Heart right ventricle (tissue), 16 donors: ENCODE measurements at regions not wholly inside any gene's neighbourhood (a gene's known extent, or its start where the extent isn't known, plus 50 kb on each side); places are given as distances from the start of the nearest gene placed in this dataset.

Experiments
- ATAC-seq, 8 donors: fragments of 200-7000 bp; cut with Tn5 transposase; one replicate each; pipeline ENCODE4 v1.9.1; 2020; ENCODE audit warnings: mild to moderate bottlenecking in 8 of 8, moderate library complexity in 8 of 8, moderate number of reproducible peaks in 1 of 8
- DNase-seq, 2 donors: peaks; one replicate each; pipeline ENCODE4 v3.0.0-alpha.2; 2020
- H3K27ac ChIP-seq, 10 donors: fragments of 200-600 bp; sonication (generic) in 2 of 10; one replicate each; pipeline versions ENCODE4 v1.5.0 to v1.8.0; 2020 to 2022; ENCODE audit warnings: mild to moderate bottlenecking in 3 of 10
- H3K27me3 ChIP-seq, 7 donors: fragments of 200-600 bp; one replicate each; pipeline ENCODE4 v1.8.0; 2021 to 2022; ENCODE audit warnings: mild to moderate bottlenecking in 2 of 7
- H3K36me3 ChIP-seq, 9 donors: fragments of 200-600 bp; sonication (generic) in 1 of 9; one replicate each; pipeline versions ENCODE4 v1.5.0 to v1.8.0; 2020 to 2022; ENCODE audit warnings: mild to moderate bottlenecking in 2 of 9
- H3K4me1 ChIP-seq, 9 donors: fragments of 200-600 bp; sonication (generic) in 1 of 9; one replicate each; pipeline versions ENCODE4 v1.5.0 to v1.8.0; 2020 to 2022; ENCODE audit warnings: mild to moderate bottlenecking in 4 of 9
- H3K4me3 ChIP-seq, 10 donors: fragments of 200-600 bp; sonication (generic) in 2 of 10; one replicate each; pipeline versions ENCODE4 v1.5.0 to v1.8.0; 2020 to 2022; ENCODE audit warnings: mild to moderate bottlenecking in 7 of 10, moderate library complexity in 2 of 10
- H3K9me3 ChIP-seq, 11 donors: fragments of 200-600 bp in 10 of 11; sonication (generic) in 2 of 11; one replicate each; pipeline versions ENCODE4 v1.5.0 to v1.8.0; 2013 to 2022; ENCODE audit warnings: mild to moderate bottlenecking in 2 of 11, control low read depth in 1 of 11, moderate library complexity in 1 of 11
- WGBS, 2 donors: extraction: QIAGEN DNeasy Blood & Tissue Kit; methylation state at CpG; one replicate each; pipeline ENCODE4 v1.1.7; 2013; ENCODE audit warnings: inconsistent platforms in 1 of 2; 5-methylcytosine and 5-hydroxymethylcytosine counted together
- intact Hi-C, 10 donors: fragments of 100-400 bp; cut with DNase I; formaldehyde crosslinking; loops; one replicate each; pipeline versions ENCODE4 v1.11.1 to v1.14.2; 2022
- TF ChIP-seq, protein P1 (sequence below), 9 donors: fragments of 200-600 bp; sonication (generic) in 2 of 9; IDR thresholded peaks; one replicate each; pipeline versions ENCODE4 v1.5.0 to v1.8.0; 2021 to 2022; ENCODE audit warnings: antibody characterized with exemption in 9 of 9, mild to moderate bottlenecking in 5 of 9, moderate library complexity in 1 of 9
- donor health status: Arrhythmogenic right ventricular cardiomyopathy.
- donor health status: ischemic (EF 13 %, LVEDD 7.1; RV severe dilation, severe dysfunction).
- donor health status: healthy with polysubstance abuse.
- donor health status: DM: no; HTN: yes; CAD: no.
- donor health status: DM: no; HTN: no; CAD: no.
- donor health status: ischemic (EF 25% LVEDD 6.9; RV normal size, moderate dysfunction).
- donor health status: ischemic (EF 25% LVEDD 5.7; RV mildly dilated, moderate dysfunction).
- donor health status: healthy.
- donor health status: DM: yes; HTN: yes; CAD: no.
- donor health status: Ischemic cardiomyopathy.
- donor health status: ischemic (EF 35%, LVEDD 5.7; RV mildly dilated, moderate dysfunction).
- donor health status: nonischemic (EF 11% LVEDD 7.7; RV severe dilation, severe dysfunction).
- donor health status: DM: yes; HTN: yes; CAD: no.
- donor health status: PGD.
- donor health status: ischemic (EF 29% LVEDD 5.4; RV normal size, mild dysfunction).
- donor health status: nonischemic (EF 23%, LVEDD 6.1; RV moderate dilation, normal function).

DNA sequence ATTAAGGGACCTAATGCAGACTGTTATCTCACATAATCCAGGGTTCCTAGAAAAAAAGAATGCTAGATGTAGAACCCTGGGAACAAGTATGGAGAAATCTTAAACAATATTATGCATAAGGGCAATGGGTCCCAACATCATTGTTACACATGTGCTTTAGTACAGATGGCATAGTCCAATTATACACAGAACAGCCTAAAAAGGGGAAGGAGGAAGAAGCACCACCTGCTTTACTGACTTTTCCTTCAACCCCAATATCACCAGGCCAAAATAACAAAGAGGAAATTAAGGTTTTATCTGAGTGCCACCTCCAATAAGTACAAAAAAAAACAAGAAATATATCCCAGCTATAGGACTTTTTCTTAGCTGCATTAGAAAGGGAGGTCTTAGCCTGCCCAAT, 211.9 kb downstream of the RPS4Y2 start:
- H3K9me3 ChIP-seq: no peaks in the 10 kb centered on the region
- no peaks in the 10 kb centered on the region for H3K36me3 ChIP-seq
- ATAC-seq (no peak), DNase-seq (no peak)
- no peaks in the 10 kb centered on the region for H3K4me1 ChIP-seq
- H3K27ac ChIP-seq: no peak overlapping the region
- H3K4me3 ChIP-seq: no peak overlapping the region
- TF ChIP-seq, protein P1, sequence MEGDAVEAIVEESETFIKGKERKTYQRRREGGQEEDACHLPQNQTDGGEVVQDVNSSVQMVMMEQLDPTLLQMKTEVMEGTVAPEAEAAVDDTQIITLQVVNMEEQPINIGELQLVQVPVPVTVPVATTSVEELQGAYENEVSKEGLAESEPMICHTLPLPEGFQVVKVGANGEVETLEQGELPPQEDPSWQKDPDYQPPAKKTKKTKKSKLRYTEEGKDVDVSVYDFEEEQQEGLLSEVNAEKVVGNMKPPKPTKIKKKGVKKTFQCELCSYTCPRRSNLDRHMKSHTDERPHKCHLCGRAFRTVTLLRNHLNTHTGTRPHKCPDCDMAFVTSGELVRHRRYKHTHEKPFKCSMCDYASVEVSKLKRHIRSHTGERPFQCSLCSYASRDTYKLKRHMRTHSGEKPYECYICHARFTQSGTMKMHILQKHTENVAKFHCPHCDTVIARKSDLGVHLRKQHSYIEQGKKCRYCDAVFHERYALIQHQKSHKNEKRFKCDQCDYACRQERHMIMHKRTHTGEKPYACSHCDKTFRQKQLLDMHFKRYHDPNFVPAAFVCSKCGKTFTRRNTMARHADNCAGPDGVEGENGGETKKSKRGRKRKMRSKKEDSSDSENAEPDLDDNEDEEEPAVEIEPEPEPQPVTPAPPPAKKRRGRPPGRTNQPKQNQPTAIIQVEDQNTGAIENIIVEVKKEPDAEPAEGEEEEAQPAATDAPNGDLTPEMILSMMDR (IDR thresholded peaks at IDR 0.05): no peak
- no peaks in the 10 kb centered on the region for H3K27me3 ChIP-seq
- intact Hi-C loops: no loop called here

DNA sequence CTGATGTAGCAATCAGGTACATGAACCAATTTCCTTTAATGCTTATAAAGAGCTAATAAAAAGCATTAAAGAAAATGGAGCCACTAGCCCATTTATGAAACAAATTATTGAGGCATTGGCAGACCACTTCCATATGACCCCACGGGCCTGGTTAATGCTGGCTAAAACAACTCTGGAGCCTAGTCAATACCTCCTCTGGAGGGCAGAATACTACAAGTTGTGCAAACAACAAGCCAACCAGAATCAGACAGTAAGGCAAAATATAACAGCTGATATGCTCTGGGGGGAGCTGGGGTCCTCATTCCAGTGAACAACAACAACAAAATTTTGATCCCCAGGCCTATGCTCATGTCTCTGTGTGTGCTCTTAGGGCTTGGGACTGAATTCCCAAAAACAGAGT, 212.3 kb downstream of the RPS4Y2 start:
- H3K27me3 ChIP-seq: no peaks in the 10 kb centered on the region
- H3K9me3 ChIP-seq: no peaks in the 10 kb centered on the region
- TF ChIP-seq, protein P1 (IDR thresholded peaks at IDR 0.05): peak in 4 of 9 donors; percentile 5 to 32 (median 22)
- no peaks in the 10 kb centered on the region for H3K4me1 ChIP-seq
- DNase-seq (no peak), ATAC-seq (no peak)
- 41 to 61% methylated on average over 1 of the region's 1 CpG for WGBS, 2 donors
- H3K27ac ChIP-seq: no peak overlapping the region
- intact Hi-C loops: no loop called here
- H3K36me3 ChIP-seq: no peaks in the 10 kb centered on the region
- H3K4me3 ChIP-seq: no peak overlapping the region

GRCh38 chrY:20971371-20971770, 215.5 kb downstream of the RPS4Y2 start:
- no peak overlapping the region for H3K4me3 ChIP-seq
- TF ChIP-seq, protein P1 (IDR thresholded peaks at IDR 0.05): no peak
- DNase-seq: no peak
- no peaks in the 10 kb centered on the region for H3K36me3 ChIP-seq
- H3K27ac ChIP-seq: no peak overlapping the region
- no peaks in the 10 kb centered on the region for H3K4me1 ChIP-seq
- intact Hi-C loops: loop anchor here in 1 of 10 donors (10.0 kb wide), 1 partner anchor 293 kb away; no protein-coding TSS in a partner anchor
- H3K9me3 ChIP-seq: no peaks in the 10 kb centered on the region
- no peak for ATAC-seq
- H3K27me3 ChIP-seq: no peaks in the 10 kb centered on the region

- H3K4me1 ChIP-seq: no peaks in the 10 kb centered on the region
- no peaks in the 10 kb centered on the region for H3K36me3 ChIP-seq
- intact Hi-C loops: no loop called here
- DNase-seq (no peak), ATAC-seq (no peak)
- H3K27ac ChIP-seq: no peak overlapping the region
- no peaks in the 10 kb centered on the region for H3K27me3 ChIP-seq
- 26 to 47% methylated on average over 1 of the region's 1 CpG for WGBS, 2 donors
- H3K9me3 ChIP-seq: no peaks in the 10 kb centered on the region
- H3K4me3 ChIP-seq: no peak overlapping the region
- TF ChIP-seq, protein P1 (IDR thresholded peaks at IDR 0.05): no peak
These were observed 230.1 kb downstream of the RPS4Y2 start for GRCh38 chrY:20986037-20986436.

- WGBS, 2 donors: 71 to 89% methylated on average over 1 of the region's 1 CpG
- TF ChIP-seq, protein P1 (IDR thresholded peaks at IDR 0.05): no peak
- no peak for ATAC-seq
These were observed 234.2 kb downstream of the RPS4Y2 start for GRCh38 chrY:20990123-20990522.

More at GRCh38 chrY:20990123-20990522, 234.2 kb downstream of the RPS4Y2 start:
- intact Hi-C loops: no loop called here
- Histone ChIP-seq H3K4me1 (no peaks in the 10 kb centered on the region), H3K36me3 (no peaks in the 10 kb centered on the region), H3K27me3 (no peaks in the 10 kb centered on the region), H3K27ac (no peak overlapping the region), H3K9me3 (no peaks in the 10 kb centered on the region), H3K4me3 (no peak overlapping the region)
- DNase-seq: no peak
